Neural progenitor cell (in vitro differentiated cells): ENCODE measurements at regions not wholly inside any gene's neighbourhood (a gene's known extent, or its start where the extent isn't known, plus 50 kb on each side); places are given as distances from the start of the nearest gene placed in this dataset.
"Not testable (repeated sequence)": the region's sequence is repeated elsewhere in the genome, so short reads cannot be mapped to it uniquely, and the experiment has no call there.

Source experiments
- DNase-seq: peaks from one replicate; pipeline ENCODE4 v3.0.0-alpha.2; 2016; ENCODE audit warnings: low spot score
- H2AFZ ChIP-seq: fragments of 200-600 bp; sonication (generic); replicated peaks from 2 replicates; pipeline ENCODE4 v1.6.1; 2016; ENCODE audit warnings: antibody characterized with exemption
- H3F3A ChIP-seq: fragments of 200-600 bp; sonication (generic); 2 replicates; pipeline ENCODE4 v1.6.1; 2016; ENCODE audit warnings: antibody characterized with exemption, low read depth
- H3K27ac ChIP-seq: fragments of 200-600 bp; sonication (generic); 2 replicates; pipeline ENCODE4 v1.5.1; 2016; ENCODE audit warnings: mild to moderate bottlenecking
- H3K27me3 ChIP-seq: fragments of 200-600 bp; sonication (generic); 2 replicates; pipeline ENCODE4 v1.6.1; 2016; ENCODE audit warnings: mild to moderate bottlenecking, moderate library complexity
- H3K36me3 ChIP-seq: fragments of 200-600 bp; sonication (generic); 2 replicates; pipeline ENCODE4 v1.5.1; 2016
- H3K4me1 ChIP-seq: fragments of 200-600 bp; sonication (generic); 2 replicates; pipeline ENCODE4 v1.6.1; 2016; ENCODE audit warnings: mixed run types
- H3K4me2 ChIP-seq: fragments of 200-600 bp; sonication (generic); 2 replicates; pipeline ENCODE4 v1.6.1; 2016
- H3K4me3 ChIP-seq: fragments of 200-600 bp; sonication (generic); 2 replicates; pipeline ENCODE4 v1.5.1; 2016
- H3K79me2 ChIP-seq: fragments of 200-600 bp; sonication (generic); 2 replicates; pipeline ENCODE4 v1.6.1; 2016; ENCODE audit warnings: low read depth
- H3K9ac ChIP-seq: fragments of 200-600 bp; sonication (generic); 2 replicates; pipeline ENCODE4 v1.6.1; 2016
- H3K9me3 ChIP-seq: fragments of 200-600 bp; sonication (generic); 2 replicates; pipeline ENCODE4 v1.5.1; 2016; ENCODE audit warnings: low read depth
- H4K20me1 ChIP-seq: fragments of 200-600 bp; sonication (generic); 2 replicates; pipeline ENCODE4 v1.6.1; 2016; ENCODE audit warnings: low read depth
- H3K27ac Mint-ChIP-seq: 3 replicates; pipeline ENCODE4 v1.8.0; 2021; ENCODE audit warnings: mixed read lengths
- H3K27me3 Mint-ChIP-seq: 2 replicates; pipeline ENCODE4 v1.8.0; 2022; ENCODE audit warnings: low read depth, mild to moderate bottlenecking, inconsistent platforms, moderate library complexity, mixed read lengths; ENCODE audit not compliant: insufficient read depth
- H3K36me3 Mint-ChIP-seq: 3 replicates; pipeline ENCODE4 v1.8.0; 2021; ENCODE audit warnings: mixed read lengths
- H3K4me1 Mint-ChIP-seq: 3 replicates; pipeline ENCODE4 v1.8.0; 2021; ENCODE audit warnings: mixed read lengths
- H3K4me3 Mint-ChIP-seq: 3 replicates; pipeline ENCODE4 v1.8.0; 2021; ENCODE audit warnings: mild to moderate bottlenecking, moderate library complexity, mixed read lengths
- H3K9me3 Mint-ChIP-seq: 3 replicates; pipeline ENCODE4 v1.8.0; 2020; ENCODE audit warnings: mixed read lengths
- CTCF ChIP-seq: fragments of 200-600 bp; sonication (generic); IDR thresholded peaks from 2 replicates; pipeline ENCODE4 v1.5.1; 2017; ENCODE audit warnings: antibody characterized with exemption, mild to moderate bottlenecking
- EZH2 ChIP-seq: fragments of 200-600 bp; sonication (generic); IDR thresholded peaks from 2 replicates; pipeline ENCODE4 v1.6.1; 2017; ENCODE audit warnings: antibody characterized with exemption, mild to moderate bottlenecking, moderate library complexity
- EZH2phosphoT487 ChIP-seq: fragments of 200-600 bp; sonication (generic); IDR thresholded peaks from 2 replicates; pipeline ENCODE4 v1.6.1; 2017; ENCODE audit warnings: antibody characterized with exemption

GRCh38 chr16:59455497-59455896 is 721.4 kb upstream of the GOT2 start:
- Mint-ChIP-seq H3K4me1 (no peaks in the 10 kb centered on the region), H3K27ac (no peak overlapping the region), H3K27me3 (peaks cover 3% of the 10 kb centered on the region), H3K9me3 (peaks cover 4% of the 10 kb centered on the region), H3K4me3 (no peak overlapping the region), H3K36me3 (peaks cover 2% of the 10 kb centered on the region)
- Histone ChIP-seq H3K4me3 (no peak overlapping the region), H3K9ac (no peak overlapping the region), H3K4me1 (no peaks in the 10 kb centered on the region), H3K36me3 (no peaks in the 10 kb centered on the region), H3K4me2 (no peak overlapping the region), H3K27ac (no peak overlapping the region), H3K27me3 (no peaks in the 10 kb centered on the region), H2AFZ (no peak overlapping the region), H3K79me2 (no peaks in the 10 kb centered on the region), H4K20me1 (no peaks in the 10 kb centered on the region), H3K9me3 (peaks cover 3% of the 10 kb centered on the region), H3F3A (no peaks in the 10 kb centered on the region)
- DNase-seq: no peak
- TF ChIP-seq CTCF: no peak

- H3K4me1 ChIP-seq, H3K4me3 Mint-ChIP-seq, H3K27ac Mint-ChIP-seq, H3K9me3 Mint-ChIP-seq, H3K27ac ChIP-seq, H3K4me2 ChIP-seq, H3F3A ChIP-seq, H3K4me1 Mint-ChIP-seq, H3K9me3 ChIP-seq, H3K27me3 Mint-ChIP-seq, H3K27me3 ChIP-seq, H2AFZ ChIP-seq, H3K36me3 Mint-ChIP-seq, H3K9ac ChIP-seq, H3K4me3 ChIP-seq, H3K79me2 ChIP-seq, H3K36me3 ChIP-seq, H4K20me1 ChIP-seq, DNase-seq: not testable (repeated sequence)
Observed at GRCh38 chr16:59450513-59450912, 716.4 kb upstream of the GOT2 start.

- H3K36me3 Mint-ChIP-seq: no peaks in the 10 kb centered on the region
- Histone ChIP-seq H3K4me3 (no peak overlapping the region), H3F3A (no peaks in the 10 kb centered on the region), H3K9me3 (no peaks in the 10 kb centered on the region), H4K20me1 (no peaks in the 10 kb centered on the region), H3K27ac (no peak overlapping the region), H2AFZ (no peak overlapping the region), H3K9ac (no peak overlapping the region), H3K4me2 (no peak overlapping the region), H3K79me2 (no peaks in the 10 kb centered on the region), H3K36me3 (no peaks in the 10 kb centered on the region), H3K4me1 (no peaks in the 10 kb centered on the region), H3K27me3 (no peaks in the 10 kb centered on the region)
- peaks cover 4% of the 10 kb centered on the region for H3K27me3 Mint-ChIP-seq
- H3K27ac Mint-ChIP-seq: no peak overlapping the region
- no peak for DNase-seq
- peaks cover 2% of the 10 kb centered on the region for H3K9me3 Mint-ChIP-seq
- no peak overlapping the region for H3K4me3 Mint-ChIP-seq
- TF ChIP-seq EZH2phosphoT487 (no peak), CTCF (no peak), EZH2 (no peak)
- H3K4me1 Mint-ChIP-seq: no peaks in the 10 kb centered on the region
Observed at GRCh38 chr16:59440502-59440901, 706.4 kb upstream of the GOT2 start.

GRCh38 chr16:59432896-59433295 is 698.8 kb upstream of the GOT2 start:
- no peaks in the 10 kb centered on the region for H3K9me3 ChIP-seq
- H3K4me1 Mint-ChIP-seq: peaks cover 3% of the 10 kb centered on the region
- H3K27ac ChIP-seq: no peak overlapping the region
- H3K9me3 Mint-ChIP-seq: no peaks in the 10 kb centered on the region
- no peak overlapping the region for H3K9ac ChIP-seq
- no peaks in the 10 kb centered on the region for H3K79me2 ChIP-seq
- H3K27me3 ChIP-seq: no peaks in the 10 kb centered on the region
- no peaks in the 10 kb centered on the region for H3K27me3 Mint-ChIP-seq
- H3K4me3 ChIP-seq: no peak overlapping the region
- no peaks in the 10 kb centered on the region for H4K20me1 ChIP-seq
- H3K36me3 Mint-ChIP-seq: no peaks in the 10 kb centered on the region
- DNase-seq: no peak
- no peaks in the 10 kb centered on the region for H3K4me1 ChIP-seq
- no peak overlapping the region for H3K4me2 ChIP-seq
- no peaks in the 10 kb centered on the region for H3K36me3 ChIP-seq
- TF ChIP-seq EZH2 (no peak), EZH2phosphoT487 (no peak), CTCF (no peak)
- H3K27ac Mint-ChIP-seq: no peak overlapping the region
- peak overlapping the region; percentile 36 for H2AFZ ChIP-seq
- H3F3A ChIP-seq: no peaks in the 10 kb centered on the region
- H3K4me3 Mint-ChIP-seq: no peak overlapping the region
